Peyer's patch (tissue), 4 donors: ENCODE measurements at regions not wholly inside any gene's neighbourhood (a gene's known extent, or its start where the extent isn't known, plus 50 kb on each side); places are given as distances from the start of the nearest gene placed in this dataset.

ENCODE experiments used
- DNase-seq, 3 donors: peaks; one replicate each; pipeline ENCODE4 v3.0.0-alpha.2; 2017 to 2019
- H3K27ac ChIP-seq, 4 donors: fragments of 200-600 bp; sonication (generic); one replicate each; pipeline ENCODE4 v1.5.1; 2016 to 2019
- H3K27me3 ChIP-seq, 2 donors: fragments of 200-600 bp; sonication (generic); one replicate each; pipeline ENCODE4 v1.5.1; 2019
- H3K36me3 ChIP-seq, 3 donors: fragments of 200-600 bp; sonication (generic); one replicate each; pipeline ENCODE4 v1.5.1; 2016 to 2019
- H3K4me1 ChIP-seq, 4 donors: fragments of 200-600 bp; sonication (generic); one replicate each; pipeline ENCODE4 v1.5.1; 2016 to 2019
- H3K4me3 ChIP-seq, 4 donors: fragments of 200-600 bp; sonication (generic); 1 replicate in 3 of 4; 2 replicates in 1 of 4; pipeline ENCODE4 v1.5.1; 2016 to 2019; ENCODE audit warnings: mild to moderate bottlenecking in 1 of 4
- H3K9me3 ChIP-seq, 4 donors: fragments of 200-600 bp; sonication (generic); one replicate each; pipeline ENCODE4 v1.5.1; 2016 to 2019; ENCODE audit warnings: mild to moderate bottlenecking in 1 of 4
- CTCF ChIP-seq, 6 experiments: fragments of 450-650 bp in 4 of 6; fragments of 200-600 bp in 2 of 6; sonication (generic) in 1 of 6; IDR thresholded peaks; one replicate each; pipeline ENCODE4 v1.5.1; 2017 to 2019; ENCODE audit warnings: antibody characterized with exemption in 6 of 6, mild to moderate bottlenecking in 3 of 6, moderate library complexity in 1 of 6
- POLR2A ChIP-seq, 2 donors: fragments of 450-650 bp; IDR thresholded peaks; one replicate each; pipeline ENCODE4 v1.5.1; 2017; ENCODE audit warnings: antibody characterized with exemption in 2 of 2, mild to moderate bottlenecking in 2 of 2, moderate library complexity in 2 of 2
- small RNA-seq, 2 donors: library from RNA; depleted of rRNA; stranded (forward); fragments of <200 nt; gene quantifications; one replicate each; pipeline ENCODE3, GENCODE V24; 2016

GRCh38 chr2:238796223-238796885, 51.5 kb upstream of the TWIST2 start:
- Histone ChIP-seq H3K27ac (no peak overlapping the region), H3K4me1 (no peaks in the 10 kb centered on the region), H3K4me3 (no peak overlapping the region), H3K36me3 (no peaks in the 10 kb centered on the region), H3K27me3 (no peaks in the 10 kb centered on the region), H3K9me3 (no peaks in the 10 kb centered on the region)
- TF ChIP-seq CTCF (IDR thresholded peaks at IDR 0.05), result no peak
- no peak for TF ChIP-seq POLR2A (IDR thresholded peaks at IDR 0.05)
- DNase-seq, result no peak

- TF ChIP-seq CTCF (IDR thresholded peaks at IDR 0.05) (no peak), POLR2A (IDR thresholded peaks at IDR 0.05) (no peak)
- Histone ChIP-seq H3K27ac (no peak overlapping the region), H3K9me3 (no peaks in the 10 kb centered on the region), H3K4me3 (no peak overlapping the region), H3K4me1 (no peaks in the 10 kb centered on the region), H3K27me3 (no peaks in the 10 kb centered on the region), H3K36me3 (no peaks in the 10 kb centered on the region)
- DNase-seq, result no peak
Measured at GRCh38 chr2:238797537-238797936, 50.3 kb upstream of the TWIST2 start.

Small RNA genes in the stretch of these regions (small RNA-seq; reads per million reads assigned to genes)
- 0 reads per million in 2 donors for gene AC113618.1
